Sigmoid colon (tissue), 6 donors: ENCODE measurements at regions not wholly inside any gene's neighbourhood (a gene's known extent, or its start where the extent isn't known, plus 50 kb on each side); places are given as distances from the start of the nearest gene placed in this dataset.

Experiments used
- DNase-seq: peaks from one replicate; pipeline ENCODE4 v3.0.0-alpha.2; 2019
- H3K27ac ChIP-seq, 4 donors: fragments of 200-600 bp; sonication (generic); one replicate each; pipeline ENCODE4 v1.5.1; 2016 to 2019; ENCODE audit warnings: mild to moderate bottlenecking in 1 of 4
- H3K27me3 ChIP-seq, 3 donors: fragments of 200-600 bp; sonication (generic); one replicate each; pipeline ENCODE4 v1.5.1; 2019; ENCODE audit warnings: mild to moderate bottlenecking in 1 of 3
- H3K36me3 ChIP-seq, 4 donors: fragments of 200-600 bp; sonication (generic); one replicate each; pipeline ENCODE4 v1.5.1; 2016 to 2019
- H3K4me1 ChIP-seq, 4 donors: fragments of 200-600 bp; sonication (generic); one replicate each; pipeline ENCODE4 v1.5.1; 2017 to 2019
- H3K4me3 ChIP-seq, 4 donors: fragments of 200-600 bp; sonication (generic); one replicate each; pipeline ENCODE4 v1.5.1; 2017 to 2019; ENCODE audit warnings: mild to moderate bottlenecking in 2 of 4, moderate library complexity in 1 of 4
- H3K9me3 ChIP-seq, 4 donors: fragments of 200-600 bp in 3 of 4; sonication (generic) in 3 of 4; one replicate each; pipeline versions ENCODE4 v1.5.1 to v1.6.1; 2013 to 2019
- EP300 ChIP-seq, 4 donors: sonication (generic); formaldehyde crosslinking; IDR thresholded peaks; one replicate each; pipeline ENCODE4 v1.6.1; 2017; ENCODE audit warnings: antibody characterized with exemption in 4 of 4
- POLR2A ChIP-seq, 2 donors: fragments of 450-650 bp; IDR thresholded peaks; one replicate each; pipeline ENCODE4 v1.6.1; 2016; ENCODE audit warnings: antibody characterized with exemption in 2 of 2, mild to moderate bottlenecking in 2 of 2, moderate library complexity in 2 of 2
- POLR2AphosphoS5 ChIP-seq, 4 donors: sonication (generic); formaldehyde crosslinking; IDR thresholded peaks; one replicate each; pipeline ENCODE4 v1.6.1; 2017; ENCODE audit warnings: antibody characterized with exemption in 4 of 4
- WGBS, 2 donors: extraction: QIAGEN DNeasy Blood & Tissue Kit; methylation state at CpG; one replicate each; pipeline ENCODE4 v1.1.7; 2013; 5-methylcytosine and 5-hydroxymethylcytosine counted together
- intact Hi-C: fragments of 100-400 bp; cut with DNase I; formaldehyde crosslinking; loops from one replicate; pipeline ENCODE4 v1.15.1; 2023
- TF ChIP-seq, protein P1 (sequence below), 4 experiments: fragments of 450-650 bp in 3 of 4; fragments of 200-600 bp in 1 of 4; IDR thresholded peaks; one replicate each; pipeline ENCODE4 v1.5.1; 2016 to 2019; ENCODE audit warnings: antibody characterized with exemption in 4 of 4, mild to moderate bottlenecking in 3 of 4, moderate library complexity in 2 of 4
- donor health status: healthy with polysubstance abuse.
- donor health status: healthy.

DNA sequence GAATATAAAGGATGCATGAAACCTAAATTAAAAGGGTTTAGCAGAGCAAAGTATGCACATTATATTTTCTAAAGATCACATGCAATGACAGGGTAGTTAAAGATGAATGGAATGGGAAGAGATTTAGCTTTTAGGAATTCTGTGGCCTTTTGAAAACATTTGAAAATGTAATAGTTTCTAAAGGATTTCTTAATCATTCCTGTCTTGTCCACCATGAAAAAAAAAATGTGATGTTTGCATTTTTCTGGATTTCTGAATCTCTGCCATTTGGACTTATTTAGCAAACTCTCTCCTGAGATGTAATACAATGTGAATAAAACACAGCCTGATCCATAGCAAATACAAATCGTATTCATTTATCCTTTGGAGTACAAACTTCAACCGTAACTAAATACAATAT lies 126.6 kb upstream of the RAB11FIP2 start:
- no peaks in the 10 kb centered on the region for H3K27me3 ChIP-seq
- TF ChIP-seq EP300 (IDR thresholded peaks at IDR 0.05) (no peak), POLR2AphosphoS5 (IDR thresholded peaks at IDR 0.05) (no peak), POLR2A (IDR thresholded peaks at IDR 0.05) (no peak)
- TF ChIP-seq, protein P1, sequence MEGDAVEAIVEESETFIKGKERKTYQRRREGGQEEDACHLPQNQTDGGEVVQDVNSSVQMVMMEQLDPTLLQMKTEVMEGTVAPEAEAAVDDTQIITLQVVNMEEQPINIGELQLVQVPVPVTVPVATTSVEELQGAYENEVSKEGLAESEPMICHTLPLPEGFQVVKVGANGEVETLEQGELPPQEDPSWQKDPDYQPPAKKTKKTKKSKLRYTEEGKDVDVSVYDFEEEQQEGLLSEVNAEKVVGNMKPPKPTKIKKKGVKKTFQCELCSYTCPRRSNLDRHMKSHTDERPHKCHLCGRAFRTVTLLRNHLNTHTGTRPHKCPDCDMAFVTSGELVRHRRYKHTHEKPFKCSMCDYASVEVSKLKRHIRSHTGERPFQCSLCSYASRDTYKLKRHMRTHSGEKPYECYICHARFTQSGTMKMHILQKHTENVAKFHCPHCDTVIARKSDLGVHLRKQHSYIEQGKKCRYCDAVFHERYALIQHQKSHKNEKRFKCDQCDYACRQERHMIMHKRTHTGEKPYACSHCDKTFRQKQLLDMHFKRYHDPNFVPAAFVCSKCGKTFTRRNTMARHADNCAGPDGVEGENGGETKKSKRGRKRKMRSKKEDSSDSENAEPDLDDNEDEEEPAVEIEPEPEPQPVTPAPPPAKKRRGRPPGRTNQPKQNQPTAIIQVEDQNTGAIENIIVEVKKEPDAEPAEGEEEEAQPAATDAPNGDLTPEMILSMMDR (IDR thresholded peaks at IDR 0.05) = no peak
- H3K4me3 ChIP-seq = no peak overlapping the region
- 81 to 91% methylated on average over 2 of the region's 2 CpGs for WGBS, 2 donors
- intact Hi-C loops = no loop called here
- H3K27ac ChIP-seq = no peak overlapping the region
- H3K4me1 ChIP-seq = peaks cover 0 to 20% (median 14%) of the 10 kb centered on the region in 4 donors
- H3K9me3 ChIP-seq = no peaks in the 10 kb centered on the region
- DNase-seq = no peak
- H3K36me3 ChIP-seq = no peaks in the 10 kb centered on the region

GRCh38 chr10:118171861-118172260 lies 125.1 kb upstream of the RAB11FIP2 start:
- peaks cover 0 to 20% (median 14%) of the 10 kb centered on the region in 4 donors for H3K4me1 ChIP-seq
- DNase-seq = no peak
- H3K9me3 ChIP-seq = no peaks in the 10 kb centered on the region
- WGBS, 2 donors = 75 to 89% methylated on average over 1 of the region's 1 CpG
- TF ChIP-seq POLR2AphosphoS5 (IDR thresholded peaks at IDR 0.05) (peak in 3 of 4 donors; percentile 44 to 49 (median 49)), EP300 (IDR thresholded peaks at IDR 0.05) (peak in 1 of 4 donors; percentile 7), POLR2A (IDR thresholded peaks at IDR 0.05) (no peak)
- TF ChIP-seq, protein P1 (IDR thresholded peaks at IDR 0.05) = no peak
- no peaks in the 10 kb centered on the region for H3K27me3 ChIP-seq
- no peak overlapping the region for H3K4me3 ChIP-seq
- intact Hi-C loops = no loop called here
- peak overlapping the region in 2 of 4 donors; percentile 13 to 31 for H3K27ac ChIP-seq
- no peaks in the 10 kb centered on the region for H3K36me3 ChIP-seq

GRCh38 chr10:118167056-118167700 lies 120.4 kb upstream of the RAB11FIP2 start:
- TF ChIP-seq, protein P1 (IDR thresholded peaks at IDR 0.05) = no peak
- TF ChIP-seq EP300 (IDR thresholded peaks at IDR 0.05) (no peak), POLR2AphosphoS5 (IDR thresholded peaks at IDR 0.05) (no peak), POLR2A (IDR thresholded peaks at IDR 0.05) (no peak)
- Histone ChIP-seq H3K27ac (no peak overlapping the region), H3K4me1 (peaks cover 0 to 9% (median 8%) of the 10 kb centered on the region in 4 donors), H3K4me3 (no peak overlapping the region), H3K36me3 (no peaks in the 10 kb centered on the region), H3K9me3 (no peaks in the 10 kb centered on the region), H3K27me3 (no peaks in the 10 kb centered on the region)
- intact Hi-C loops = no loop called here
- 81 to 91% methylated on average over 4 of the region's 4 CpGs for WGBS, 2 donors
- DNase-seq = no peak

DNA sequence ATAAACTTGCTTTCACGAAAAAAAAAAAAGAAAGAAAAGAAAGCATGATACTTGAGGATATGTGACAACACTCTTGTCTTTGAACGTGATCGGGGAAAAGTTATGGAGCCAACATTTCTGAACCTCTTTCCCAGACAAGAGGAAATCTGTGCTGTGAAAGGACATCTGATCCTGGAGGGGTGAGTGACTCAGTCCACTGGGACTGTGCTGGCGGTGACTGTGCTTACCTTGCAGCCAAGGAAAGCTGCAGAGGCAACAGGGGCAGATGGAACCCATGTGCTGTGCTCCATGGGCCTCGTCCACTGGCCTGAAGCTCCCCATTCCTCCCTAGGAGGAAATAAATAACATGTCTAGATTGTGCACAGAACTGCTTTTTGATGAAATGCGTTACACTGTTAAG lies 116.5 kb upstream of the RAB11FIP2 start:
- Histone ChIP-seq H3K27me3 (no peaks in the 10 kb centered on the region), H3K27ac (no peak overlapping the region), H3K4me1 (no peaks in the 10 kb centered on the region), H3K4me3 (no peak overlapping the region), H3K9me3 (no peaks in the 10 kb centered on the region), H3K36me3 (no peaks in the 10 kb centered on the region)
- WGBS, 2 donors = 88 to 90% methylated on average over 6 of the region's 6 CpGs
- TF ChIP-seq, protein P1 (IDR thresholded peaks at IDR 0.05) = no peak
- no peak for TF ChIP-seq EP300 (IDR thresholded peaks at IDR 0.05)
- intact Hi-C loops = no loop called here
- no peak for DNase-seq
